T-helper 1 cell (primary cell): ENCODE measurements at regions not wholly inside any gene's neighbourhood (a gene's known extent, or its start where the extent isn't known, plus 50 kb on each side); places are given as distances from the start of the nearest gene placed in this dataset.

ENCODE experiments used
- DNase-seq, 5 donors: peaks; one replicate each; pipeline ENCODE4 v3.0.0-alpha.2; 2012 to 2020

GRCh38 chr3:167892205-167892604 lies 156.7 kb downstream of the SERPINI1 start:
- DNase-seq: no peak

- DNase-seq: no peak
Measured at GRCh38 chr3:167887096-167887495, 151.6 kb downstream of the SERPINI1 start.

- no peak for DNase-seq
Measured at GRCh38 chr3:167886690-167887089, 151.2 kb downstream of the SERPINI1 start.

- DNase-seq: no peak
Measured at GRCh38 chr3:167885277-167885676, 149.8 kb downstream of the SERPINI1 start.

- DNase-seq: no peak
Measured at GRCh38 chr3:167884481-167884880, 149.0 kb downstream of the SERPINI1 start.

GRCh38 chr3:167883452-167883851 lies 147.9 kb downstream of the SERPINI1 start:
- DNase-seq: no peak

- peak in 1 of 5 donors; percentile 31 for DNase-seq
Measured at GRCh38 chr3:167882057-167882667, 146.6 kb downstream of the SERPINI1 start.

- no peak for DNase-seq
Measured at GRCh38 chr3:167880183-167880582, 144.7 kb downstream of the SERPINI1 start.

- no peak for DNase-seq
Measured at GRCh38 chr3:167876620-167877281, 141.2 kb downstream of the SERPINI1 start.
